Prostate gland (tissue), 2 donors: ENCODE measurements at regions not wholly inside any gene's neighbourhood (a gene's known extent, or its start where the extent isn't known, plus 50 kb on each side); places are given as distances from the start of the nearest gene placed in this dataset.

Experiments used
- POLR2A ChIP-seq: fragments of 450-650 bp; IDR thresholded peaks from one replicate; pipeline ENCODE4 v1.6.1; 2016; ENCODE audit warnings: antibody characterized with exemption, mild to moderate bottlenecking
- POLR2AphosphoS5 ChIP-seq: sonication (generic); formaldehyde crosslinking; IDR thresholded peaks from one replicate; pipeline ENCODE4 v1.6.1; 2017; ENCODE audit warnings: antibody characterized with exemption
- TF ChIP-seq, protein P1 (sequence below), 4 experiments: fragments of 200-600 bp in 2 of 4; fragments of 450-650 bp in 2 of 4; sonication (generic) in 2 of 4; IDR thresholded peaks; 1 replicate in 3 of 4; 2 replicates in 1 of 4; pipeline ENCODE4 v1.5.1; 2016 to 2019; ENCODE audit warnings: antibody characterized with exemption in 4 of 4, mild to moderate bottlenecking in 2 of 4, moderate library complexity in 2 of 4

GRCh38 chr3:94873751-94874150 lies 810.9 kb downstream of the NSUN3 start:
- TF ChIP-seq POLR2A: no peak
- TF ChIP-seq, protein P1, sequence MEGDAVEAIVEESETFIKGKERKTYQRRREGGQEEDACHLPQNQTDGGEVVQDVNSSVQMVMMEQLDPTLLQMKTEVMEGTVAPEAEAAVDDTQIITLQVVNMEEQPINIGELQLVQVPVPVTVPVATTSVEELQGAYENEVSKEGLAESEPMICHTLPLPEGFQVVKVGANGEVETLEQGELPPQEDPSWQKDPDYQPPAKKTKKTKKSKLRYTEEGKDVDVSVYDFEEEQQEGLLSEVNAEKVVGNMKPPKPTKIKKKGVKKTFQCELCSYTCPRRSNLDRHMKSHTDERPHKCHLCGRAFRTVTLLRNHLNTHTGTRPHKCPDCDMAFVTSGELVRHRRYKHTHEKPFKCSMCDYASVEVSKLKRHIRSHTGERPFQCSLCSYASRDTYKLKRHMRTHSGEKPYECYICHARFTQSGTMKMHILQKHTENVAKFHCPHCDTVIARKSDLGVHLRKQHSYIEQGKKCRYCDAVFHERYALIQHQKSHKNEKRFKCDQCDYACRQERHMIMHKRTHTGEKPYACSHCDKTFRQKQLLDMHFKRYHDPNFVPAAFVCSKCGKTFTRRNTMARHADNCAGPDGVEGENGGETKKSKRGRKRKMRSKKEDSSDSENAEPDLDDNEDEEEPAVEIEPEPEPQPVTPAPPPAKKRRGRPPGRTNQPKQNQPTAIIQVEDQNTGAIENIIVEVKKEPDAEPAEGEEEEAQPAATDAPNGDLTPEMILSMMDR (IDR thresholded peaks at IDR 0.05): no peak
- TF ChIP-seq POLR2AphosphoS5: no peak
